Activated naive CD8-positive, alpha-beta T cell treated with anti-CD3 and anti-CD28 coated beads, Interleukin-2, amount 50 U/mL, for 24 hours (primary cell): ENCODE measurements at regions not wholly inside any gene's neighbourhood (a gene's known extent, or its start where the extent isn't known, plus 50 kb on each side); places are given as distances from the start of the nearest gene placed in this dataset.
"Not testable (repeated sequence)": the region's sequence is repeated elsewhere in the genome, so short reads cannot be mapped to it uniquely, and the experiment has no call there.

ENCODE experiments used
- ATAC-seq: fragments of 150-1000 bp; cut with Tn5 transposase; one replicate; pipeline ENCODE4 v1.10.0; 2021
- DNase-seq: peaks from one replicate; pipeline ENCODE4 v3.0.0; 2021
- H3K27ac Mint-ChIP-seq: one replicate; pipeline ENCODE4 v1.8.0; 2021; ENCODE audit warnings: mild to moderate bottlenecking, mixed read lengths
- H3K27me3 Mint-ChIP-seq: one replicate; pipeline ENCODE4 v1.8.0; 2021; ENCODE audit warnings: mixed read lengths
- H3K36me3 Mint-ChIP-seq: one replicate; pipeline ENCODE4 v1.8.0; 2021; ENCODE audit warnings: low read depth, mixed read lengths
- H3K4me1 Mint-ChIP-seq: one replicate; pipeline ENCODE4 v1.8.0; 2021; ENCODE audit warnings: mixed read lengths
- H3K4me3 Mint-ChIP-seq: one replicate; pipeline ENCODE4 v1.8.0; 2021; ENCODE audit warnings: mild to moderate bottlenecking, moderate library complexity, mixed read lengths
- H3K9me3 Mint-ChIP-seq: one replicate; pipeline ENCODE4 v1.8.0; 2021; ENCODE audit warnings: mixed read lengths

- H3K4me1 Mint-ChIP-seq, result peaks cover 4% of the 10 kb centered on the region
- peaks cover 81% of the 10 kb centered on the region for H3K27me3 Mint-ChIP-seq
- H3K9me3 Mint-ChIP-seq, result no peaks in the 10 kb centered on the region
- no peaks in the 10 kb centered on the region for H3K36me3 Mint-ChIP-seq
- no peak for DNase-seq
- H3K4me3 Mint-ChIP-seq, result no peak overlapping the region
- H3K27ac Mint-ChIP-seq, result no peak overlapping the region
- ATAC-seq, result no peak
Observed at GRCh38 chr5:138647261-138647788, 72.1 kb upstream of the HSPA9 start.

GRCh38 chr5:138646671-138647070 lies 71.5 kb upstream of the HSPA9 start:
- no peaks in the 10 kb centered on the region for H3K9me3 Mint-ChIP-seq
- H3K27me3 Mint-ChIP-seq, result peaks cover 80% of the 10 kb centered on the region
- ATAC-seq (no peak), DNase-seq (no peak)
- no peak overlapping the region for H3K27ac Mint-ChIP-seq
- peaks cover 5% of the 10 kb centered on the region for H3K4me1 Mint-ChIP-seq
- no peak overlapping the region for H3K4me3 Mint-ChIP-seq
- no peaks in the 10 kb centered on the region for H3K36me3 Mint-ChIP-seq

- Mint-ChIP-seq H3K27ac (no peak overlapping the region), H3K36me3 (no peaks in the 10 kb centered on the region), H3K4me1 (peaks cover 3% of the 10 kb centered on the region), H3K9me3 (no peaks in the 10 kb centered on the region), H3K4me3 (no peak overlapping the region), H3K27me3 (peaks cover 77% of the 10 kb centered on the region)
- DNase-seq (no peak), ATAC-seq (no peak)
Observed at GRCh38 chr5:138645778-138646575, 70.8 kb upstream of the HSPA9 start.

- Mint-ChIP-seq H3K4me3 (no peak overlapping the region), H3K4me1 (peaks cover 3% of the 10 kb centered on the region), H3K27ac (no peak overlapping the region), H3K9me3 (no peaks in the 10 kb centered on the region), H3K27me3 (peaks cover 83% of the 10 kb centered on the region), H3K36me3 (no peaks in the 10 kb centered on the region)
- ATAC-seq (no peak), DNase-seq (no peak)
Observed at GRCh38 chr5:138643040-138643791, 68.0 kb upstream of the HSPA9 start.

- H3K9me3 Mint-ChIP-seq, result no peaks in the 10 kb centered on the region
- no peak overlapping the region for H3K4me3 Mint-ChIP-seq
- H3K27me3 Mint-ChIP-seq, result peaks cover 82% of the 10 kb centered on the region
- peak; percentile 92 for DNase-seq
- ATAC-seq, result peak; percentile 82
- peaks cover 3% of the 10 kb centered on the region for H3K4me1 Mint-ChIP-seq
- no peaks in the 10 kb centered on the region for H3K36me3 Mint-ChIP-seq
- H3K27ac Mint-ChIP-seq, result no peak overlapping the region
Observed at GRCh38 chr5:138641547-138642298, 66.5 kb upstream of the HSPA9 start.

- no peak overlapping the region for H3K27ac Mint-ChIP-seq
- no peak overlapping the region for H3K4me3 Mint-ChIP-seq
Observed at GRCh38 chr5:138640646-138641254, 65.5 kb upstream of the HSPA9 start.

GRCh38 chr5:138640138-138640537 lies 64.9 kb upstream of the HSPA9 start:
- H3K4me3 Mint-ChIP-seq, result no peak overlapping the region
- ATAC-seq (no peak), DNase-seq (no peak)
- H3K4me1 Mint-ChIP-seq, result peaks cover 3% of the 10 kb centered on the region
- no peaks in the 10 kb centered on the region for H3K36me3 Mint-ChIP-seq
- peaks cover 78% of the 10 kb centered on the region for H3K27me3 Mint-ChIP-seq
- H3K9me3 Mint-ChIP-seq, result no peaks in the 10 kb centered on the region
- no peak overlapping the region for H3K27ac Mint-ChIP-seq

More at GRCh38 chr5:138640646-138641254, 65.5 kb upstream of the HSPA9 start:
- Mint-ChIP-seq H3K4me1 (peaks cover 3% of the 10 kb centered on the region), H3K9me3 (no peaks in the 10 kb centered on the region), H3K36me3 (no peaks in the 10 kb centered on the region), H3K27me3 (peaks cover 75% of the 10 kb centered on the region)
- DNase-seq, result no peak
- ATAC-seq, result no peak

GRCh38 chr5:138639326-138639725 lies 64.1 kb upstream of the HSPA9 start:
- DNase-seq (no peak), ATAC-seq (no peak)
- H3K9me3 Mint-ChIP-seq, result no peaks in the 10 kb centered on the region
- H3K4me1 Mint-ChIP-seq, result peaks cover 3% of the 10 kb centered on the region
- no peaks in the 10 kb centered on the region for H3K36me3 Mint-ChIP-seq
- H3K27ac Mint-ChIP-seq, result no peak overlapping the region
- peaks cover 76% of the 10 kb centered on the region for H3K27me3 Mint-ChIP-seq
- H3K4me3 Mint-ChIP-seq, result no peak overlapping the region

- DNase-seq (no peak), ATAC-seq (no peak)
- Mint-ChIP-seq H3K4me1 (peaks cover 6% of the 10 kb centered on the region), H3K4me3 (no peak overlapping the region), H3K36me3 (no peaks in the 10 kb centered on the region), H3K9me3 (no peaks in the 10 kb centered on the region), H3K27me3 (peaks cover 75% of the 10 kb centered on the region), H3K27ac (no peak overlapping the region)
Observed at GRCh38 chr5:138637256-138637655, 62.1 kb upstream of the HSPA9 start.

- DNase-seq (no peak), ATAC-seq (no peak)
- H3K4me3 Mint-ChIP-seq, result no peak overlapping the region
- H3K27me3 Mint-ChIP-seq, result peaks cover 75% of the 10 kb centered on the region
- H3K4me1 Mint-ChIP-seq, result peaks cover 3% of the 10 kb centered on the region
- H3K27ac Mint-ChIP-seq, result no peak overlapping the region
- H3K9me3 Mint-ChIP-seq, result no peaks in the 10 kb centered on the region
- H3K36me3 Mint-ChIP-seq, result no peaks in the 10 kb centered on the region
Observed at GRCh38 chr5:138636398-138636944, 61.3 kb upstream of the HSPA9 start.

GRCh38 chr5:138635708-138636107 lies 60.5 kb upstream of the HSPA9 start:
- no peak for DNase-seq
- no peak overlapping the region for H3K4me3 Mint-ChIP-seq
- H3K27me3 Mint-ChIP-seq, result peaks cover 71% of the 10 kb centered on the region
- ATAC-seq, result no peak
- H3K4me1 Mint-ChIP-seq, result peaks cover 3% of the 10 kb centered on the region
- no peak overlapping the region for H3K27ac Mint-ChIP-seq
- no peaks in the 10 kb centered on the region for H3K9me3 Mint-ChIP-seq
- H3K36me3 Mint-ChIP-seq, result no peaks in the 10 kb centered on the region

- Mint-ChIP-seq H3K36me3 (no peaks in the 10 kb centered on the region), H3K27me3 (peaks cover 66% of the 10 kb centered on the region), H3K9me3 (no peaks in the 10 kb centered on the region), H3K4me1 (peaks cover 3% of the 10 kb centered on the region), H3K4me3 (no peak overlapping the region), H3K27ac (no peak overlapping the region)
- no peak for DNase-seq
- no peak for ATAC-seq
Observed at GRCh38 chr5:138635265-138635664, 60.1 kb upstream of the HSPA9 start.

- not testable (repeated sequence) for H3K4me1 Mint-ChIP-seq, H3K9me3 Mint-ChIP-seq, H3K27ac Mint-ChIP-seq, H3K4me3 Mint-ChIP-seq, H3K36me3 Mint-ChIP-seq, DNase-seq, ATAC-seq
- H3K27me3 Mint-ChIP-seq, result peaks cover 63% of the 10 kb centered on the region
Observed at GRCh38 chr5:138634804-138635203, 59.6 kb upstream of the HSPA9 start.
